ENCODE measurements at regions not wholly inside any gene's neighbourhood (a gene's known extent, or its start where the extent isn't known, plus 50 kb on each side); places are given as distances from the start of the nearest gene placed in this dataset.
"Not testable (repeated sequence)": the region's sequence is repeated elsewhere in the genome, so short reads cannot be mapped to it uniquely, and the experiment has no call there.

DNA sequence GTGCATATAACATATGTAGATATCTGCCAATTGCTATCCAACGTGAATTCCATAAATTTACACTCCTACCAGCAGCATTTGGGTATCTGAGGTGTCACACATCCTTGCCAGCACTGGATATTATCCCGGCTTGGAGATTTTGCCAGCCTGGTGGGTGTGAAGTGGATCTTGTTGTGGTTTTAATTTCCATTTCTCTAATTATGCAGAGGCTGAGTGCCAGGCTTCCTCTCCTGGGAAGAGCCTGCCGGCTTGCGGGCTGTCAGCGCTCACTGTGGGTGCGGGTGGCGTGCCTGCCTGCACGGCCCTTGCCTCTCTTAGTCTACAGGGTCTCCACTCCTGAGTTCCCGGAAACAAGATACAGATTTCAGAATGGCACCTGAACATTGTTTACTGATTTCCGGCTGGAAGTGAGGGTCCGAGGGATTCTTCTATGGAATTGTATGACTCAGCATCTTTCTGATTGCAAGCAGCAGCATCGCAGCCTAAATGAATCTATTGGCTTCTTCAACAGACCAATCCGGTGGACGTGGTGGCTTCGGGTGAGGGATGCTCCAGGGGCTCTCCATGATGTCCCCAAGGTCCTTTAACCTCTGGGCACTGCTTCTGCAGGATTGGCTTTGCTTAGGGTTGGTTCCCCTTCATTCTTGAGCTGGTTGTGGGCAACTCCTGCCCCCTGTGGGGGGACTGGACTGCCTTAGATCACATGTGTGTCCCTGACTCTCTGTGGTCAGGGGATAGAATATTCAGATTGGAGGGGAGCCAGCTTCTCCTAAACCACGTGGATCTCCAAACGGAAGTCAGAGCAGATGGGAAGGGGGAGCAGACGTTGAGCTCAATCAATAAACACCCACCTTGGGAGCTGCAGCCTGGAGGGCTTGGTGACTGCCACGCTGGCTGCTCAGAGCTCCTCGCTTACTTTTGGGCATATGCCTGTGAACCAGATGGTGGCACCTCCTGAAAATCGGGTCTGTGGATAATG is 58.0 kb upstream of the LRPAP1 start:
- H3K9ac ChIP-seq (ENCODE audit: low read depth, low read length); H3K4me1 ChIP-seq (ENCODE audit: control insufficient read depth, insufficient read depth, low read length); H3K36me3 ChIP-seq (ENCODE audit: control insufficient read depth, insufficient read depth, low read length); H3K27me3 ChIP-seq (ENCODE audit: control insufficient read depth, insufficient read depth, low read length); H3K4me3 ChIP-seq (ENCODE audit: low read depth, low read length); H3K9me3 ChIP-seq (ENCODE audit: control insufficient read depth, insufficient read depth, low read length): not testable (repeated sequence)

DNA sequence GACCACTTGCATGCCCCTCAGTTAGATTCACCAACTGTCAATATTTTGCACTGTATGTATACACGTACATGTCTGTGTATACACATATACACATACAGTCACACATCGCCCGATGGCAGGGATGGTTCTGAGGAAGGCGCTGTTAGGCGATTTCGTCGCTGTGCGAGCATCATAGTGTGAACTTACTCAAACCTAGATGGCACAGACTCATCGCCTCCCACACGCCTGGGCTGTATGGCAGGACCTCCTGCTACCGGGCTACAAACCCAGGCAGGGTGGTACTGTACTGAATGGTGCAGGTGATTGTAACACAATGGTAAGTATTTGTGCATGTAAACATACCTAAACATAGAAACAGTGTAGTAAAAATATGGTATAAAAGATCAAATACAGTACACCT is 57.2 kb upstream of the LRPAP1 start:
- not testable (repeated sequence) for H3K4me1 ChIP-seq (ENCODE audit: control insufficient read depth, insufficient read depth, low read length); H3K27me3 ChIP-seq (ENCODE audit: control insufficient read depth, insufficient read depth, low read length); H3K9ac ChIP-seq (ENCODE audit: low read depth, low read length); H3K4me3 ChIP-seq (ENCODE audit: low read depth, low read length); H3K9me3 ChIP-seq (ENCODE audit: control insufficient read depth, insufficient read depth, low read length); H3K36me3 ChIP-seq (ENCODE audit: control insufficient read depth, insufficient read depth, low read length)

DNA sequence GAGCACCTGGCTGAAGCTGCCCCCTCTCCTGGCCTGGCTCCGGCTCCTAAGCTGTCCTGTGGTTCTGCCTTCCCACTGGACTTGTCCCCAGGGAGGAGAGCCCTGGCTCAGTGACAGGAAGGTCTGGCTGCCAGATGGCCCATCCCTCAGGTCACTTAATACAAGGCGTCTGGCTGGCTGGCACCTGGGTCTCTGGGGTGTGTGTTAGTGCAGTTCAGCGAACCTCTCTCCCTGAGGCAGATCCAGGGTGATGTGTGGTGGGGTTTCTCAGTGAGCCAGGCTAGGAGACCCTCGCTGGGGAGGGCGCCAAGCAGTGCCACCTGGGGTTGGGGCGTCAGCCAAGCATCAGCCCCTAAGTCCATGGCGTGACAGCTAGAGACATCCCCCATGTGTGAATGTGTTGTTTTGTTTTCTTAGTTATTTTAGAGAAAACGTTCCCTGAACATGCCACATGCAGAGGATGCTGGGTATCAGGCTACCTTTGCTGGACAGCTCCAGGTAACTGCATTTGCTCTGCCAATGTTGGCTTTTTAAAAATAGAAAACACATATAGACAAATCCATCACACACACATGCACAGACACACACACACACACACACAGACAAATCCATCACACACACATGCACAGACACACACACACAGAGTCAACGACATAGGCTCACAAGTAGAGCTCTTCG is 56.4 kb upstream of the LRPAP1 start:
- not testable (repeated sequence) for H3K27me3 ChIP-seq (ENCODE audit: control insufficient read depth, insufficient read depth, low read length); H3K9me3 ChIP-seq (ENCODE audit: control insufficient read depth, insufficient read depth, low read length); H3K36me3 ChIP-seq (ENCODE audit: control insufficient read depth, insufficient read depth, low read length); H3K4me1 ChIP-seq (ENCODE audit: control insufficient read depth, insufficient read depth, low read length); H3K4me3 ChIP-seq (ENCODE audit: low read depth, low read length); H3K9ac ChIP-seq (ENCODE audit: low read depth, low read length)

DNA sequence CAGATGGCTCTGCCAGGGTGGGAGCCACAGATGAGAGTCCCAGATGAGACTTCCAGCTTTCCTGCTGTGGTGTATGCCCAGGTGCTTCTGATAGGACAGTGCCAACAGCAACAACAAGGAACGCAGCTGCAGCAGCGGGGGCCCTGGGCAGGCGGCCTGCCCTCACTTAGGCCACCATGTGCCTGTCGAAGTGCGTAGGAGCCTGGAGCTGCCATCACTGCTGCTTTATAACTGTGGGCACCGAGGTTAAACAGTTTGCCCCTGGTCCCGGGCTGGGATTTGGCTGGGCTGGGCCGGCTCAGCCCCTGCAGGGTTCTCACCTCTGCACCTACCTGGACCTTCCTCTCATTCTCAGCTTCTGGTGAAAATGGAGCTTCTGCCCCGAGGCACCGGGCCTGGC is 54.4 kb upstream of the LRPAP1 start:
- H3K4me1 ChIP-seq (ENCODE audit: control insufficient read depth, insufficient read depth, low read length); H3K36me3 ChIP-seq (ENCODE audit: control insufficient read depth, insufficient read depth, low read length); H3K4me3 ChIP-seq (ENCODE audit: low read depth, low read length); H3K27me3 ChIP-seq (ENCODE audit: control insufficient read depth, insufficient read depth, low read length); H3K9me3 ChIP-seq (ENCODE audit: control insufficient read depth, insufficient read depth, low read length); H3K9ac ChIP-seq (ENCODE audit: low read depth, low read length): not testable (repeated sequence)

DNA sequence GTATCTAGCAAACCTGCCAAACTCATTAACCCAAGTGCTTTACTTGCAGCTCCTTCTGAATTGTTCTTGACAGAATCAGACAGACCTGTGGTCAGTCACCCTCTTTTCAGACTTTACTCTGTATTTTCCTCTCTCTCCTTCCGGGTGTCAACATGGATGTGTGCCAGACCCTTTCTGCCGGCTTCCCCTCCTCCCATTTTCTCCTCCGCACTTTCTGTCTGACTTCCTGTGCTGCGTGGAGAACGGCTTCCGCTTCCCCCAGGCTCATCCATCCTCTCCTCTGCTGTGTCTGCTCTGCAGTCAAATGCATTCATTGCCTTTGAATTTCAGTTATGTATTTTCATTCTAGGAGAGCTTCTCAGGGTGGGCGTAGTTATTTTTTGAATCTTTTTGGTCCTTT is 53.3 kb upstream of the LRPAP1 start:
- not testable (repeated sequence) for H3K36me3 ChIP-seq (ENCODE audit: control insufficient read depth, insufficient read depth, low read length); H3K9ac ChIP-seq (ENCODE audit: low read depth, low read length); H3K4me3 ChIP-seq (ENCODE audit: low read depth, low read length); H3K27me3 ChIP-seq (ENCODE audit: control insufficient read depth, insufficient read depth, low read length); H3K4me1 ChIP-seq (ENCODE audit: control insufficient read depth, insufficient read depth, low read length); H3K9me3 ChIP-seq (ENCODE audit: control insufficient read depth, insufficient read depth, low read length)

DNA sequence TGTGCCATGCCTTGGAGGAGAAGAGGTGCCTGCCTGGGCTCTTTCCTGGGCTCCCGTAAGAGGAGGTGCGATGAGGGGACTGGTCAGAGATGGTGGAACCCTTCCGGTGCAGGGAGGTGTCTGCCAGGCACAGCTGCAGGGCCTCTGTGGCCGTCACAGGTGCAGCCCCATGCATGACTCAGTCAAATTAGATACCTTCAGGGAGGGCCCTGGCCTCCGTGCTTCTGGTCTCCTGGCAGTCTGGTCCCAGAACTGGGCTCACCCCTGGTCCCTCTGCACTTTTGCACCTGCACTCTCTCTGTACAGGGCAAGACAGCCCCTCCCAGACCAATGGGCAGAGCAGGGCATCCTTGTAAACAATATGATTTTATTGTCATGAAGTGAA is 49.9 kb upstream of the LRPAP1 start:
- H3K9me3 ChIP-seq (ENCODE audit: control insufficient read depth, insufficient read depth, low read length), result no peaks in the 10 kb centered on the region
- H3K4me1 ChIP-seq (ENCODE audit: control insufficient read depth, insufficient read depth, low read length), result no peaks in the 10 kb centered on the region
- H3K27me3 ChIP-seq (ENCODE audit: control insufficient read depth, insufficient read depth, low read length), result no peaks in the 10 kb centered on the region
- H3K4me3 ChIP-seq (ENCODE audit: low read depth, low read length), result no peak overlapping the region
- H3K36me3 ChIP-seq (ENCODE audit: control insufficient read depth, insufficient read depth, low read length), result no peaks in the 10 kb centered on the region
- no peak overlapping the region for H3K9ac ChIP-seq (ENCODE audit: low read depth, low read length)
